Right ventricle myocardium inferior (tissue), 1 donor: ENCODE measurements at regions not wholly inside any gene's neighbourhood (a gene's known extent, or its start where the extent isn't known, plus 50 kb on each side); places are given as distances from the start of the nearest gene placed in this dataset.

ENCODE experiments used
- ATAC-seq: fragments of 200-7000 bp; cut with Tn5 transposase; one replicate; pipeline ENCODE4 v1.9.1; 2020; ENCODE audit warnings: mild to moderate bottlenecking, moderate library complexity
- DNase-seq: peaks from one replicate; pipeline ENCODE4 v3.0.0; 2021; ENCODE audit errors: missing footprints
- intact Hi-C: fragments of 100-400 bp; cut with DNase I; formaldehyde crosslinking; loops from one replicate; pipeline ENCODE4 v1.11.0; 2022
- donor health status: DM: no; HTN: yes; CAD: no; lungs with severe emphysema.

DNA sequence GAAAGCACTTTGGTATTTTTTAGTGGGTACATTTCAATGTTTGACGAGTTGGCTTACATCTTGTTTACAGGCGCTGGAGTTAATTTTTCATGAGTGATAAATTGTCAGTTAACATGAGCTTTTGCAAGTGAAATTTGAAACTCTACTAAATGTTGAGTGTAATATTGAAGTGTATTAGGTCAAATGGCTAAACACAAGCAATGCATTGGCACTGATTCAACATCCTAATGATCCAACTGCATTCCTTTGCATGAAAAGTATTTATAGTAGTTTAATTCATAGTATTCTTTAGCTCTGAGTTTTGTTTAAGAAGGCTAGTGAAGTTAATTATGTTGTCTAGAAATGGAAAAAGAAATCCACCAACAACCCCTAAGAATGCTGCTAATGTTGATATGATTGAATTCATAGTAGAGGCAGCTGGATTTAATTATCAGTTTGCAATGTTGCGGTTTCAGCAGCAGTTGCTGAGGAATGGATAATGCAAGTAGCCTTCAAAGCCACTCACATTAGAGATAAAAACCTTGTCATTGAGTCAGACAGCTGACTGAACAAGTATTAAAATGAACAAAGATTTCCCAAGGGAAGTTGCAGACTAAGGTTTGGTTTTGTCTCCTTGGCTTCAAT, 245.6 kb upstream of the GOLIM4 start:
- ATAC-seq, result no peak
- DNase-seq, result no peak
- intact Hi-C loops, result no loop called here

DNA sequence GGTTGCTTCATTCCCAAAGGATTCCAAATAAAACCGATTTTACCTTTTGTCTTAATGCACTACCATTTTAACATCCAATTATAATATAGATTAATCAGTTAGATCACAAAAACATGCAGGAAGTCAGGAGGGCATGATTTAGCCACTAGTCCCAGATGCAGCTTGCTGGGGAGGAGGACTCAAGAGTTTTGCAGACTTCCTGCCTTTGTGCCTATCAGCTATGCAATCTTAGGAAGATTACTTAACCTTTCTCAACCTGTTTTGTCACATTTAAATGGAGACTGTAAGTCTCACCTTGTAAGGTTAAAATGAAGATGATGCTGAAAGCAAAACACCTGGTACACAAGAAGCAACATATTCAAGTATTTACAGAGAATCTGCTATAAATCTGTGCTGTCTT, 242.4 kb upstream of the GOLIM4 start:
- ATAC-seq, result no peak
- intact Hi-C loops, result no loop called here

DNA sequence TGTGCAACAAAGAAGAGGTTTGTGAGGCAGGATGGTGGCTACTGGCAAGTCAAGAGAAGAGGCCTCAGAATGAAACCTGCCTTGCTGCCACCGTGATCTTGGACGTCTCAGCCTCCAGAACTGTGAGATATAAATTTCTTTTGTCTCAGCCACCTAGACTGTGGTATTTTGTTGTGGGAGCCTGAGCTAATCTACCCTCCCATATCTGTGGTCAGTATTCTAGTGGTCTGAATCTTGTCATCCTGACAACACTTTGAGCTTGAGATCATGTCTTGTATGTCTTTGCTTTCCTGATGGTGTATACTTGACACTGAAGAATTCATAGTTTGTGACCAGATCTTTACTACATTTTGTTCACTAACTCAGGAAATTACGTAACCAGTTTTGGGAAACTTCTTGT, 240.6 kb upstream of the GOLIM4 start:
- ATAC-seq (no peak), DNase-seq (no peak)
- intact Hi-C loops, result no loop called here

More for the DNA sequence above, 242.4 kb upstream of the GOLIM4 start:
- DNase-seq, result no peak

DNA sequence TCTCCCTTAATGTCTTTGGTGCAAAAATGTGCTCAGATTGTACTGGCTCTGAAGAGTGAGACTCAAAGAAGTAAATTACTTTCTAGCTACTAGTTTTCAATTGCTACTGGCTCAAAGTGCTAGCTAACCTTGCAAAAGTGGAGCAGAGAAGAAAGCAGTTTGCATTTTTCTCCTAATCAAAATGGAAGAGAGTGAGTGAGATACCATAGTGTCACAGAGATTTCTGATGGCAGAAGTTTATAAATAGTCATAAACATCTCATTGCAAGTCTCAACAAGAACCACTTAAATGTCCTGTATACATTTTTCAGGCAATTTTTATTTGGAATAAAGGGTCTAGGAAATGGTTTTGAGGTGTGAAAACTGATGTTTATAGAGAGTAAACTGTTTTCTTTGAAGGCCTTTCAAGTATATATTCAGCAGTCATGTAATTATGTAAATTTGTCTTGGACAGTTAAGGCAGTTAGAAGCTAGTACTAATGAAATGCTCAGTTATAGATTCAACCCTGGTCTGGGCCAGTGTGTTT, 237.7 kb upstream of the GOLIM4 start:
- no peak for ATAC-seq
- intact Hi-C loops, result no loop called here
- no peak for DNase-seq

DNA sequence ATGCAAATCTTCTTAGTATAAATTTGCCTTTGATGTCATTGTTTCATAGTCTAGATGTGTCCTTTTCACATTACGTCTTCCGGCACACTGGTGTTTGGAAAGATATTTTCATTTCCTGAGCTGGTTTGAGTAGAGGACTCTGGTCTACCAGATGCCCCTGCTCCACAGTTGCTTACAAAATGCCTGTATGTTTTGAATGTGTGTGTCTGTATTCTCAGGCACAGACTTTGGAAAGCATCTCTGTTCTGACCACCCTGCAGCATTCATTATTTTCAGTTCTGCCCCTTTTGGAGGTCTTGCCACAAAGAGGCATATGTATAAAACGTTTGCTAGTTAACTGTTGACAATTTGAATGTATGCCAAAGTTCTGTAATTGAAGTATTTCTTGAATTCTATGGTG, 236.0 kb upstream of the GOLIM4 start:
- ATAC-seq, result no peak
- DNase-seq, result no peak
- intact Hi-C loops, result no loop called here

DNA sequence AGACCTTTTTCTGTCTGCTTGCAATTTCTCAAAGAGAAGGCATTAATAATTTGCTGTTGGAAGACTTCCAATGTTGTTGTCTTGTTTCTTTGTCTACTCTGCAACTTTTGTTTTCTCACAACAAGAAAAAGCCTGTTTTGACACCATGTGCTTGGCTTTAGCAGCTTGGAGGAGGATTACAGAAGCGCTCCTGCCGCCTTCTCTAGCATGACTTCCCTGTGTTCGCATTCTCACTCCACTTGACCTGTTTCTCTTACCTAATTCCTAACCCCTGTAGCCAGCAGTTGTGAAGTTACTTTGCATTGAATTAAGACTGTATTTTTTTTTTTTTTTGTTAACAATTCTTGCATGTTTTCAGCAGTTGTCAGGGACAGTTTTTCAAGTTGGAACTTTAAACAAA, 235.3 kb upstream of the GOLIM4 start:
- no peak for DNase-seq
- intact Hi-C loops, result no loop called here

DNA sequence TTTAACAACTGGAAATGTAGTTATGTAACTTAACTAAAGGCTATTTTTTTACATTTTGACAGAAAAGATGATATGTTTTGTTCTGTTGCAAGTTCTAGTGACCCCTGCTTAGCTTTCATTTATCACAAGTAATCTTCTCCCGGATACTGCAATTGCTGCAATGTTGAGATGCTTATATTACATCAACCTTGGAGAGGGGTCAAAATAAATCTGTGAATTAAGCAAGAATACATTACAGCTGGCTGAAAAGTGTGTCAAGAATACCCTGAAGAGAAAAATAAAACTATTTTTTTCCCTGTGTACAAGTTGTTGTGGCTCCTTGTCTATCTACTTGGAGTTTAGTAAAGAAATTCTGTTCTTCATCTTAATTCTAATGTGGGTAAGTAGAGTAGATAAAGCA, 232.1 kb upstream of the GOLIM4 start:
- intact Hi-C loops, result no loop called here
- DNase-seq, result no peak
- no peak for ATAC-seq

More for the DNA sequence above, 235.3 kb upstream of the GOLIM4 start:
- ATAC-seq, result no peak

DNA sequence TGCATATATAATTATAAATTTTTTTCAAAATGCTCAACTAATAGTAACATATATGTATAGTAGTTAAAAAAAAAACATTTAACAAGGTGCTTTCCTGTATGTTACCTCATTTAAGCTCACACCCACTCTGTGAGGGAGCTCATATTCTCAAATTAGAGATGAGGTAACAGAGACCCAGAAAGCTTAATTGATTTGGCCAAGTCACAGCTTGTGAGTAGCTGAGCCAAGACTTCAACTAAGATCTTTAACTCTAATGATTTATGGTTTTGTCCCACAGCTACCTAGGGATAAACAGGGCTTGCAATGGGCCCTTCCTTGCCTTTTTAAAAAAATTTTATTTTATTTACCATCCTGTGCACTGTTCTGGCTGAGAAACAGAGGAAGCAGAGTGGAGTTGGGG, 230.0 kb upstream of the GOLIM4 start:
- intact Hi-C loops, result no loop called here
- ATAC-seq, result no peak
- DNase-seq, result no peak

DNA sequence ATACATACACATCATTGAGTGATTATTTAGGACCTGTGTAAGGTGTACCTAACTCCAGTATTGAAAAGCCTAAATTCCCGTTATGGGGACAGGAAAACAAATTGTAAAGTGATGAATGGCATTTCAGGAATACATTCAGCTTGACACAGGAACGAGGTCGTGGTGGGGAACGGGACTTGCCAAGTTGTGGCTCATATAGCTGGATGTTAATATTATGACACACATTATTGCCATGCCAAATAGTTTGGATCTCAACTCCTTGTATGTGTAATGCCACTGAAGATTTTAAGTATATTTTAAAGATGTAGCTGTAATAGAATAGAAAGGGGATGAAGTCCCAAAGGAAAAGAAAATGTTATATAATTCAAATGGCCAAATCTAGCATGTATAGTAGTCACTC, 227.2 kb upstream of the GOLIM4 start:
- ATAC-seq, result no peak
- intact Hi-C loops, result no loop called here
- DNase-seq, result no peak

DNA sequence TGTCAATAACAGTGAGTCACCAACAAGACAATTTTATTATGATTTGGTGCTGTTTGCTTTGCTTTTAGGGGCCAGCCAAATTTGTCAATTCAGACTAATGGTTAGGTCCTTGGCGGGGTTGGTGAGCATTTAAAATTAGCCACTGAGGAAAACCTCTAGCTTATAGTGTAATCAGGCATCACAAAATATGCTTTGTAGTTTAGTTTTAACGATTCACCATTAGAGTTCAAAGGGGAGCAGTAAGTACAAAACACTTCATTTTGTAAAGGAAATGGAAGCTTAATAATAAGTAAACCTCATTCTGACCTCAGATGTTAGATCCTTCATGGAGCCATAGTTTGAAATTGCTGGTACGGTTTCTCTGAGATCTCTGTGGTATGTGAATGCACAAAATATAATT, 218.4 kb upstream of the GOLIM4 start:
- no peak for DNase-seq
- ATAC-seq, result no peak
- intact Hi-C loops, result no loop called here

DNA sequence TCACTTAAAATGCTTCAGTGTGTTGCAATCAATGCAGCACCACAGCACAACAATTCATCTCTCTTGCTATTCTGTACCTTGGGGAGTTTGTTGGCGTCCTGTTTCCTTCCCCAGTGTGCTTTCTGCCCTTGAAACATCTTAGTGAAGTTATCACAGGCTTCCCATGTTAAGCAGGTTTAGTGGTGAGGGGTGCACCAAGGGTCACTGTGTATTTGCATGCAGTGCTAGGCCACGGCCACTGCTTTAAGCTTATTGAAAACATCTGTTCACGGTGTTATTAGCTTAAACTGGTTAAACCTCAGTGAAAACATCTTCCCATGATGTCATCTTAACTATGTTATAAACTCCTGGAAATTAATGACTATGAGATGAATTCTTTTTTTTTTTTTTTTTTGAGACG, 217.3 kb upstream of the GOLIM4 start:
- DNase-seq (no peak), ATAC-seq (no peak)
- intact Hi-C loops, result no loop called here

DNA sequence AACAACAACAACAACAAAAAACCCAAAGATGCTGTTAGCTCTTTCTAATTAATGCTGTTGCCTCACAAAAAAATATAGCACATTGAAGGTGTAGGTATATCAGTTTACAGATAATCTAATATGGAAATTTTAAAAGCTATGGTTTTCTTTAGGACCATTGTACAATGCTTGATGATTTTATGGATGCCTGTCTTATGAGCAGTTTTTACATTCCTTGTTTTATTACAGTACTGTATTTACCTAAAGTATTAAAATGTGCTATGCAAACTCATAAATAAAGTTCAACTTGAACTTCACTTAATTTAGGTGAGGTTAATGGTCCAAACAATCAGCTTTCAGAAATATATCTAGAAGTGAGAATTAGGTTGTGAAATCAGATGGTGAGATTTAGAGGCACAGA, 212.2 kb upstream of the GOLIM4 start:
- DNase-seq (no peak), ATAC-seq (no peak)
- intact Hi-C loops, result no loop called here

DNA sequence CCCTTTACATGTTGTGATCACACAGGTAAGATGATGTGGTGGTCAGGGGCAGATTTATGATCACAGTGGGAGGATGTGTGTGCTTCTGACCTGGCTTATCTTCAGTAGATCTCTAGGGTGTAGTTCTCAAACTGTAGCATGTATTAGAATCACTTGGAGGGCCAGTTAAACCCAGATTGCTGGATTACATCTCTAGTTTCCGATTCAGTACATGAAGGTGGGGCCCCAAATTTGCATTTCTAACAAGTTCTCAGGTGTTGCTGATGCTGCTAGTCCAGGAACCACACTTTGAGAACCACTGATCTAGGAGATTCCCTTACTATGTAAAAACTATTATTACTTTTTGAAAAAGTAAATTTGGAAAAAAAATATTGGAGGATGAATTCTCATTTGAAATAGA, 199.3 kb upstream of the GOLIM4 start:
- intact Hi-C loops, result no loop called here
- ATAC-seq (no peak), DNase-seq (no peak)

DNA sequence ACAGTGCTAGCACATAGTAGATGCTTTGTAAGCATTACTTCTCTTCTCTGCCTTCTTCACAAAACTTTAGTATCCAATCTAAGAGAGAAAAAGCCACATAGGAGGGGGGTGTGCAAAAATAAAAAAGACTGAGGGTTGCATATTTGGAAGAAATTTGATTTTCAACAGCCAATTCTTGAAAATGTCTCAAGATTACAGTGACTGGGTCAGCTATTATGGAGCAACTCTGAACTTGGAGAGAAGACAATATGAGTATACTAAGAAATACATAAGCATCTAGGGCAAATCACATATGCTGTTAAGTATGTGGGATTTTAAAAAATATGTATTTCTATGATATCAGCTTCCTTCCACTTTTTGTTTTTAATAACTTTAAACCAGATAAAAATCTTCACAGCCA, 196.6 kb upstream of the GOLIM4 start:
- ATAC-seq, result no peak
- intact Hi-C loops, result no loop called here
- no peak for DNase-seq

DNA sequence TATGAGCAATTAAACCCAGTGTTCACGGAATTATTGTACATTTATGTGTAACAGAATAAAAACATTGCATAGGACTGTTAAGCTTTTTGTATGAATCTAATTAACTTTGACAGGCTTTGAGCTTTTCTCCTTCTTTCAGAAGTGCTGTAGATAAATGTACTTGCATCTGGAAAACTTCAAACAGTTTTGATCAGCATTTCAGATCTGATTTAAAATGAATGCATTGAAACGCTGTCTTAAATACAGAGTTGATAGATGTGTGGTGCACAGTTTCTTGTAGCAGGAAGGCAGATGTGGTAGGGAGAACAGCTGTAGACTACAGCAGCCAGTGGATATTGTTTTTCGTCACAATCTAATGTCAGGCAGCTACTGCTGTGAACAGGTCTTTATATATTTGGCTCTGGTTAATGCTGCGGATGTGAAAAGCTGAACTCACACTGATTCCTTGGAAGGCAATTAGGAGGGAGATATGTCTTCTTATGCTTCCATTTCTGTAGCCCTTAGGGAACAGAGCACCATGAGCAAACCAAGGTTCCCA, 193.8 kb upstream of the GOLIM4 start:
- ATAC-seq (no peak), DNase-seq (no peak)
- intact Hi-C loops, result no loop called here

DNA sequence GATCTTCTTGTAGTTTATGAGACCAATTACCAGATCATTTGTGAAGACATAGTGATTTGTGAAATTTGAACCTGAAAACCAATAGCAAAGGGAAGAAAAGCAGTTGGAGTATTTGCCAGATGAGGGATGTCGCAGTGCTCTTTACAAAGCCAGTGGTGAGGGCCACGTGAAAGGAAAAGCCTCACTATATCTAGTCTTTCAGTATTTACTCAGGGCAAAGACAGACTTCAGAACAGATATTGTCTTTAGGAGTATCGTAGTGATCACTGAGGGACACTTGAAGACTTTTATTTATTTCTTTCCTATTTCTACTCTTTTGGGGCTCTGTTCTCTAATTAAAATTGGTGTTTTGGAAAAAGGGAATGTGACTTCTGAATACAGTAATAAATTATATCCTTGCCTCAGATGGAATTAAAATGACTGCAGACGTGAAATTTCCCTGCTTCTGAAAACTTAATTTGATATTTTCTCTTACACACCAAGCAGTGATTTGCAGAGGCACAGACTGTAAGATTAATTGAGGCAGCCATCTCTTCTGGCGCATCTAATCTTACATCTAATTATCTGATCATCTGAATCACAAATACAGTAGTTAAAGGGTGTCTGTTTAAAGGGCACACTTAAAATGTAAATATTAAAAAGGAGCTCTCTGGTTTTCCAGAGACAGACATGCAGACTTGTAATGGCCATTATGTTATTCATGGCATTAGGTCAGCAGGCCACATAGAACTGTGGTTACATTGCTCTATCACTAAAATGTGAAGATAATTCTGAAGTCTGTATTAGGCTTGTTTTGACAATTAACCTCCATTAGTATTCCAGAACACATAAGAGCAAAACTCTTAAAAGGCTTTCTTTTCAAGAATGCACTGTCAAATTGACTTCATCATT, 193.0 kb upstream of the GOLIM4 start:
- ATAC-seq, result no peak
- intact Hi-C loops, result no loop called here
- DNase-seq, result no peak

DNA sequence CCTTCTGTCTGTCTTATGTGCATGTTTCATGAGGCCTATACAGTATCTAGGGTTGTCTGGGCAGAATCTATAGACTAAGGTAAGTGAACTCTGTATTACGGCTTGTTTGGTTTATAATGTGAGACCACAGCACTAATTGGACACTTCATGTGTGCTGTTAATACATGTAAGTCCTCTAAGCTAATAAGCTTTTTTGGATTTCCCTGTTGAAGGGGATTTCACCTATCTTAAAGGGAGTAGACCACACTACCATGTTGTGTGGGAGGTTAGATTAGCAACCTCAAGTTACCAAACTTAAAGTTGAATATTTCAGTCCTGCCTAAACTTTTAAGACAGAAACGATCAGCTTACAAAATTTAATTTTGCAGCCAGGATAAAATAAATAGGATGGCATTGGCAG, 189.8 kb upstream of the GOLIM4 start:
- no peak for DNase-seq
- ATAC-seq, result no peak
- intact Hi-C loops, result no loop called here

DNA sequence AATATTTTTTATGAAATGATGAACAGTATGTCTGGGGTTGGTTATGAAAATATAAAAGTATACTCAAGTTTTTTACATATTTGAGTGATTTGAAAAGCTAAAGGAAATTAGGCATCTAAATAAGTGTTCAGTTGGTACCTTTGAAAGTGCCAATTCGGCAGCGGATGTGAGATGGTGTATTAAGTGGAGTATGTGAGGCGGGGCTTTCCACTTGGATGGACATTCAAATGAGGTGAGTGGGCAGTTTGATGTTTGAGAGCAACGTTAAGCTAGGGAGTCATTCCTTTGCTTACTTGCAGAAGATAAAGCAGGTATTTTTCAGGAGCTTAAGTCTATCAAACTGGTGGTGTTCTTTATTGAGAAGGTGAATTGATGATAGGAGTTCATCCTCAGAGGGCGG, 189.0 kb upstream of the GOLIM4 start:
- no peak for ATAC-seq
- intact Hi-C loops, result no loop called here
- DNase-seq, result no peak

DNA sequence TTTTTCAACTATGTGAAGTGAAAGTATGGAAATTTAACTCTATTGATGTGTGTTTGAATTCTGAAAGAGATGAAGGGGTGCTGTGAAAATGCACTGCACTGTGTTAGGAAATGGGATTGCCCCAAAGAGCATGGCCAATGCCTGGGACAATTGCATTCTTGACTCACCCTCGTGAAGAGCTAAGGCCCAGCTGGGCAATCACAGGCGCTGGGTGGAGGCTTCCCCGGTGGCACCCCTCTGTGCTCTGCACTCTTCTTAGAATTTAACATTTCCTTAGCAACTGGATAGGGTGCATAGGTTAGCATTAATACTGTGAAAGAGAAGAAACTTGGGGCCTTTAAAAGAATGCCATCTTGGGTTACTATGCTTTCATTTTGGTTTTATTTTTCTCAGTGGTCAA, 179.9 kb upstream of the GOLIM4 start:
- ATAC-seq (no peak), DNase-seq (no peak)
- intact Hi-C loops, result no loop called here

DNA sequence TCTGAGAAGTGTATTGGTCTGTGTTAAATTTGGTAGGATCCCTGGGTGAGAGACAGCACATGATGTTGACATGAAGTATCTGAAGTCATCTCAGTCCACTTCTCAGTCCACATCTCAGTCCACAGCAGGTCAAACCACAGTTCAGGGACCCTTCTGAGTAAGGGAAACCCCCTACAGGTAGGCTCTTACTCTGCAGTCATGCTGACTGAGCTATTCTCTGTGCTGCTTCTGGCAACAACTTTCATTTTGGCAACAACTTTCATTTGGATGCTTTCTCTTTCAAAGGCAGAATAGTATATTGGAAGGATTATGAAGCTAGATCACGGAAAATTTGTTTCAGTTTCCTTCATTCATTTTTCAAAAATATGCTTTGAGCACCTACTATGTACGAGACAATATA, 178.2 kb upstream of the GOLIM4 start:
- ATAC-seq (no peak), DNase-seq (no peak)
- intact Hi-C loops, result no loop called here
